ENCODE measurements at regions not wholly inside any gene's neighbourhood (a gene's known extent, or its start where the extent isn't known, plus 50 kb on each side); places are given as distances from the start of the nearest gene placed in this dataset.

DNA sequence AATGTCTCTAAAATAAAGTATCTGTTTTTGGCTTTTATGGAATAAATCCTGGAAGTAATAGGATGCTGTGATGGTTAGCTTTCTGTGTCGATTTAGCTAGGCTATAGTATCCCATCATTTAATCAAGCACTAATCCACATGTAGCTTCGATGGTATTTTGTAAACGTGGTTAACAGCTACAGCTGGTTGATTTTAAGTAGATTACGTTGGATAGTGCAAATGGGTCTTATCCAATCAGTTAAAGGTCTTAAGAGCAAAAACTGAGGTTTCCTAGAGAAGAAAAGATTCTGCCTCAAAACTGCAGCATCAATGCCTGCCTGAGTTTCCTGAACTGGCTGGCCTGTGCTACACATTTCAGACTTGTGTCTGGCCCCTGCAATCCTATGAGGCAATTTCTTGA, 314.2 kb upstream of the SORL1-AS1 start:
- no peak for TF ChIP-seq CTCF (IDR thresholded peaks at IDR 0.05)
- no peak for TF ChIP-seq POLR2A (IDR thresholded peaks at IDR 0.05)
- intact Hi-C loops (cut with DNase I): no loop called here
- Histone ChIP-seq H3K27ac (no peak overlapping the region), H3K36me3 (replicated peaks in 1 of 2) (no peaks in the 10 kb centered on the region), H3K4me1 (replicated peaks in 1 of 2) (no peaks in the 10 kb centered on the region), H3K4me3 (no peak overlapping the region), H3K9me3 (replicated peaks in 1 of 3) (no peaks in the 10 kb centered on the region), H3K27me3 (no peaks in the 10 kb centered on the region)
- 51 to 75% (median 69%) methylated on average over 4 of the region's 4 CpGs for WGBS, 4 donors
- no peak for DNase-seq

DNA sequence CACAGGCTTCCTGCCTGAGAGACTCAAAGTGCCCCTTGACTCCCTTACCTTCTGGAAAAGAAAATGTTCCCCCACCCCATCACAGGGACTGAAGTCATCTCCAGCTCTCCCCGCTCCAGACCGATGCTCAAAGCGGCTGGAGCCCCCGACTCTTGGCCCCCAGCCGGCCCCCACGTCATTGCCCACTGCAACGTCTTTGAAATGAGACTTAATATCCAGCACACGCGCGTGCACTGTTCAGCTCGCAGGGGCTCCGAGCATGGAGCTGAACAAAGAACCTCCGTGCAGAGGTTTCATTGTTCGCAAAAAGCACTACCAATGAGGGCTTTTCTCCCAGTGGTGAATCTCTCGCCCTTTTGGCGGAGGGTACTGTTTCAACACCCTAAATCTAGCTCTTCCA, 313.4 kb upstream of the SORL1-AS1 start:
- Histone ChIP-seq H3K4me3 (no peak overlapping the region), H3K27me3 (no peaks in the 10 kb centered on the region), H3K4me1 (replicated peaks in 1 of 2) (no peaks in the 10 kb centered on the region), H3K36me3 (replicated peaks in 1 of 2) (no peaks in the 10 kb centered on the region), H3K9me3 (replicated peaks in 1 of 3) (no peaks in the 10 kb centered on the region), H3K27ac (no peak overlapping the region)
- DNase-seq: no peak
- TF ChIP-seq POLR2A (IDR thresholded peaks at IDR 0.05) (no peak), CTCF (IDR thresholded peaks at IDR 0.05) (no peak)
- WGBS, 4 donors: 88 to 91% (median 89%) methylated on average over 12 to 16 of the region's 16 CpGs
- intact Hi-C loops (cut with DNase I): no loop called here

DNA sequence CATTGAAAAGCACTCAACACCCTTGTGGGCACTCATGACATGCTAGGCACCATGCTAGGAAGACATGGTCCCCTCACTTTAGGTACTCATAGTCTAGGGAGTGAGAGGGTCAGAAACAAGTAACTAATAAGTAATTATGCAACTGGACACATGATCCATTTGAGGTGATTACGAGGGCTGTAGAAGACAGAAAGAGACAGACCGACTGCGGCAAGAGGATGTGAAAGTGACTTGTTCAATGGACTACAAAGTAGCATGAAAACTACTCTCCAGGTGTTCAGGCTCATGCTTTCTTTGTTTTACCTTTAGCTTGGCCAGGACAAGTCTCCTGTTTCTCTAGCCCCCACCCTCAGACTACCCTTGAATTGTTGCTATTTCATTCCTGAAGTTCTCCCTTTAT, 310.8 kb upstream of the SORL1-AS1 start:
- Histone ChIP-seq H3K27me3 (no peaks in the 10 kb centered on the region), H3K27ac (no peak overlapping the region), H3K9me3 (replicated peaks in 1 of 3) (no peaks in the 10 kb centered on the region), H3K4me1 (replicated peaks in 1 of 2) (no peaks in the 10 kb centered on the region), H3K36me3 (replicated peaks in 1 of 2) (no peaks in the 10 kb centered on the region), H3K4me3 (no peak overlapping the region)
- no peak for TF ChIP-seq POLR2A (IDR thresholded peaks at IDR 0.05)
- no peak for TF ChIP-seq CTCF (IDR thresholded peaks at IDR 0.05)
- no peak for DNase-seq
- WGBS, 4 donors: 83 to 84% (median 83%) methylated on average over 3 of the region's 3 CpGs
- intact Hi-C loops (cut with DNase I): no loop called here

DNA sequence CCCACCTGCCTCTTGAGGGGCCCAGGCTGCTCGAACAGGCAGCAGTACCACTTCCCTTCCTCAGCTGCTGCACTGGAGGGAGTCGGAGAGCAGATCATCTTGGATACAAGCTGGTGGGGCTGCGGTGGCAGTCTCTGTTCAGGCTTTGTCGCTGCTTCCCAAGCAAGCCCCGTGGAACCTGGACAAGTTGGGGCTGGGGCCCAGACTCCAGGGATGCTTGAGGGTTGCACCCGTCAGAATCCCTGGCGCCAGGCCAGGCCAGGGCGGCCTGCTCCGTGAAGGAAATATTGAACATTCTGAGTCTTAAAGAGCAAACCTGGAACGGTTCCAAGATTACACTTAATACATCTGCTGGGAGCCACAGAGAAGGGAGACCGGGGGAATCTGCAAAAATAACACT, 310.1 kb upstream of the SORL1-AS1 start:
- H3K27me3 ChIP-seq: no peaks in the 10 kb centered on the region
- H3K4me3 ChIP-seq: no peak overlapping the region
- no peaks in the 10 kb centered on the region for H3K9me3 ChIP-seq (replicated peaks in 1 of 3)
- no peaks in the 10 kb centered on the region for H3K36me3 ChIP-seq (replicated peaks in 1 of 2)
- intact Hi-C loops (cut with DNase I): no loop called here
- WGBS, 4 donors: 17 to 25% (median 23%) methylated on average over 7 to 11 of the region's 11 CpGs
- no peaks in the 10 kb centered on the region for H3K4me1 ChIP-seq (replicated peaks in 1 of 2)
- peak in 1 of 7 donors; percentile 7 for DNase-seq
- no peak overlapping the region for H3K27ac ChIP-seq
- TF ChIP-seq POLR2A (IDR thresholded peaks at IDR 0.05) (no peak), CTCF (IDR thresholded peaks at IDR 0.05) (no peak)

All from adrenal gland (tissue), 9 donors.